ENCODE measurements at regions not wholly inside any gene's neighbourhood (a gene's known extent, or its start where the extent isn't known, plus 50 kb on each side); places are given as distances from the start of the nearest gene placed in this dataset.

GRCh38 chr11:29606330-29607031 lies 410.3 kb downstream of the KCNA4 start:
- no peak for TF ChIP-seq CREB1 (IDR thresholded peaks at IDR 0.05; ENCODE audit: low read depth)
- no peak for TF ChIP-seq TAF1 (IDR thresholded peaks at IDR 0.05; ENCODE audit: low read depth)
- no peak for TF ChIP-seq MAX (IDR thresholded peaks at IDR 0.05)
- no peak for TF ChIP-seq REST (IDR thresholded peaks at IDR 0.05; ENCODE audit: low read depth)
- TF ChIP-seq NFIC (IDR thresholded peaks at IDR 0.05) = no peak
- no peak for TF ChIP-seq TEAD4 (IDR thresholded peaks at IDR 0.05)
- TF ChIP-seq CEBPB (IDR thresholded peaks at IDR 0.05) = no peak
- no peak for TF ChIP-seq ZBTB7A (IDR thresholded peaks at IDR 0.05; ENCODE audit: low read depth)
- no peak for TF ChIP-seq TCF12 (IDR thresholded peaks at IDR 0.05; ENCODE audit: low read depth)
- no peak for TF ChIP-seq RAD21 (IDR thresholded peaks at IDR 0.05; ENCODE audit: low read depth)
- no peak for TF ChIP-seq EP300 (IDR thresholded peaks at IDR 0.05; ENCODE audit: borderline replicate concordance)
- TF ChIP-seq FOXM1 (IDR thresholded peaks at IDR 0.05; ENCODE audit: borderline replicate concordance, low read depth) = no peak
- TF ChIP-seq EGR1 (IDR thresholded peaks at IDR 0.05) = no peak
- TF ChIP-seq YY1 (IDR thresholded peaks at IDR 0.05; ENCODE audit: low read depth) = no peak
- no peak for TF ChIP-seq USF1 (IDR thresholded peaks at IDR 0.05)

- TF ChIP-seq TCF12 (IDR thresholded peaks at IDR 0.05; ENCODE audit: low read depth) = no peak
- no peak for TF ChIP-seq EGR1 (IDR thresholded peaks at IDR 0.05)
These were observed 432.5 kb downstream of the KCNA4 start for GRCh38 chr11:29584342-29584741.

GRCh38 chr11:29578806-29579205 lies 438.0 kb downstream of the KCNA4 start:
- TF ChIP-seq ZBTB7A (IDR thresholded peaks at IDR 0.05; ENCODE audit: low read depth) = no peak
- TF ChIP-seq EGR1 (IDR thresholded peaks at IDR 0.05) = no peak
- TF ChIP-seq USF1 (IDR thresholded peaks at IDR 0.05) = no peak
- no peak for TF ChIP-seq RAD21 (IDR thresholded peaks at IDR 0.05; ENCODE audit: low read depth)
- TF ChIP-seq CEBPB (IDR thresholded peaks at IDR 0.05) = no peak

GRCh38 chr11:29564486-29564885 lies 452.3 kb downstream of the KCNA4 start:
- TF ChIP-seq ZBTB7A (IDR thresholded peaks at IDR 0.05; ENCODE audit: low read depth) (no peak), CEBPB (IDR thresholded peaks at IDR 0.05) (no peak), CREB1 (IDR thresholded peaks at IDR 0.05; ENCODE audit: low read depth) (no peak), FOXM1 (IDR thresholded peaks at IDR 0.05; ENCODE audit: borderline replicate concordance, low read depth) (no peak), NFIC (IDR thresholded peaks at IDR 0.05) (no peak), EP300 (IDR thresholded peaks at IDR 0.05; ENCODE audit: borderline replicate concordance) (no peak), MAX (IDR thresholded peaks at IDR 0.05) (no peak), YY1 (IDR thresholded peaks at IDR 0.05; ENCODE audit: low read depth) (no peak), RAD21 (IDR thresholded peaks at IDR 0.05; ENCODE audit: low read depth) (no peak), REST (IDR thresholded peaks at IDR 0.05; ENCODE audit: low read depth) (no peak), TAF1 (IDR thresholded peaks at IDR 0.05; ENCODE audit: low read depth) (no peak), EGR1 (IDR thresholded peaks at IDR 0.05) (no peak), TEAD4 (IDR thresholded peaks at IDR 0.05) (no peak)

- TF ChIP-seq EP300 (IDR thresholded peaks at IDR 0.05; ENCODE audit: borderline replicate concordance) = no peak
- TF ChIP-seq RAD21 (IDR thresholded peaks at IDR 0.05; ENCODE audit: low read depth) = no peak
- no peak for TF ChIP-seq REST (IDR thresholded peaks at IDR 0.05; ENCODE audit: low read depth)
- no peak for TF ChIP-seq TEAD4 (IDR thresholded peaks at IDR 0.05)
These were observed 454.6 kb downstream of the KCNA4 start for GRCh38 chr11:29562183-29562582.

Measured in Ishikawa (cell line).